Body of pancreas (tissue), 4 donors: ENCODE measurements at regions not wholly inside any gene's neighbourhood (a gene's known extent, or its start where the extent isn't known, plus 50 kb on each side); places are given as distances from the start of the nearest gene placed in this dataset.

Experiments
- CTCF ChIP-seq, 7 experiments: fragments of 450-650 bp in 4 of 7; fragments of 200-600 bp in 3 of 7; sonication (generic) in 3 of 7; IDR thresholded peaks; one replicate each; pipeline ENCODE4 v1.5.1; 2016 to 2019; ENCODE audit warnings: antibody characterized with exemption in 7 of 7
- POLR2A ChIP-seq, 3 donors: fragments of 450-650 bp; IDR thresholded peaks; one replicate each; pipeline ENCODE4 v1.6.1; 2016; ENCODE audit warnings: antibody characterized with exemption in 3 of 3, mild to moderate bottlenecking in 2 of 3

DNA sequence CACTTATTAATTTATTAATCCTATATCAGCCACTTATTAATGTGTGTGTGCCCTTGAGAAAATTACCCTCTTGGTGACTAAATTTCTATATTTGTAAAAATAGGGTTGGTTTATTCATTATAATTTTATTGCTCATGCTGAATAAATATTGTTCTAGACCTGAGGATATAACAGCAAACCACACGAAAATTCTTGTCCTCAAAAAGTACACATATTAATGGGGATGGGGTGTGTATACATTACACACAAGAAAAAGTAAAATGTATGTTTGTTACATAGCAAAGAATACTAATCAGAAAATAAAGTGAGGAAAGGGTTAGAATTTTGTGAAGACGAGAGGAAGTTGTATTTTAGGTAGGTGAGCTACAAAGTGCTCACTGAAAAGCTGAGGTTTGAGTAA lies 1068.9 kb upstream of the RAG2 start:
- TF ChIP-seq CTCF (IDR thresholded peaks at IDR 0.05): no peak
- no peak for TF ChIP-seq POLR2A (IDR thresholded peaks at IDR 0.05)
